Skin of body (tissue), 1 donor: ENCODE measurements at regions not wholly inside any gene's neighbourhood (a gene's known extent, or its start where the extent isn't known, plus 50 kb on each side); places are given as distances from the start of the nearest gene placed in this dataset.
"Not testable (repeated sequence)": the region's sequence is repeated elsewhere in the genome, so short reads cannot be mapped to it uniquely, and the experiment has no call there.

Source experiments
- DNase-seq: peaks from one replicate; lab custom pipeline; 2025; lab: John Stamatoyannopoulos, UW

- no peak for DNase-seq
Measured at GRCh38 chr9:97179616-97180015, 127.8 kb upstream of the CCDC180 start.

GRCh38 chr9:97176206-97176605 lies 131.3 kb upstream of the CCDC180 start:
- no peak for DNase-seq

GRCh38 chr9:97168174-97168573 lies 129.2 kb upstream of the CTSV start:
- not testable (repeated sequence) for DNase-seq

GRCh38 chr9:97166496-97167138 lies 127.7 kb upstream of the CTSV start:
- DNase-seq = not testable (repeated sequence)

- no peak for DNase-seq
Measured at GRCh38 chr9:97160255-97160654, 121.3 kb upstream of the CTSV start.

- DNase-seq = not testable (repeated sequence)
Measured at GRCh38 chr9:97158722-97159121, 119.8 kb upstream of the CTSV start.

- DNase-seq = not testable (repeated sequence)
Measured at GRCh38 chr9:97155441-97155840, 116.5 kb upstream of the CTSV start.

- no peak for DNase-seq
Measured at GRCh38 chr9:97153967-97154366, 115.0 kb upstream of the CTSV start.

GRCh38 chr9:97153160-97153559 lies 114.2 kb upstream of the CTSV start:
- not testable (repeated sequence) for DNase-seq

GRCh38 chr9:97150471-97150870 lies 111.5 kb upstream of the CTSV start:
- not testable (repeated sequence) for DNase-seq

GRCh38 chr9:97148428-97148827 lies 109.5 kb upstream of the CTSV start:
- not testable (repeated sequence) for DNase-seq

GRCh38 chr9:97145680-97146079 lies 106.7 kb upstream of the CTSV start:
- DNase-seq = not testable (repeated sequence)

- DNase-seq = no peak
Measured at GRCh38 chr9:97140566-97140965, 101.6 kb upstream of the CTSV start.

- no peak for DNase-seq
Measured at GRCh38 chr9:97136421-97136820, 97.5 kb upstream of the CTSV start.

- not testable (repeated sequence) for DNase-seq
Measured at GRCh38 chr9:97133966-97134365, 95.0 kb upstream of the CTSV start.

- DNase-seq = no peak
Measured at GRCh38 chr9:97132865-97133264, 93.9 kb upstream of the CTSV start.

- DNase-seq = not testable (repeated sequence)
Measured at GRCh38 chr9:97130864-97131263, 91.9 kb upstream of the CTSV start.

- DNase-seq = not testable (repeated sequence)
Measured at GRCh38 chr9:97130387-97130786, 91.4 kb upstream of the CTSV start.

GRCh38 chr9:97128919-97129318 lies 90.0 kb upstream of the CTSV start:
- DNase-seq = no peak

- no peak for DNase-seq
Measured at GRCh38 chr9:97124256-97124655, 85.3 kb upstream of the CTSV start.

- DNase-seq = no peak
Measured at GRCh38 chr9:97110696-97111095, 71.8 kb upstream of the CTSV start.

GRCh38 chr9:97109194-97109811 lies 70.4 kb upstream of the CTSV start:
- no peak for DNase-seq

- not testable (repeated sequence) for DNase-seq
Measured at GRCh38 chr9:97105220-97105619, 66.3 kb upstream of the CTSV start.
